ENCODE measurements at regions not wholly inside any gene's neighbourhood (a gene's known extent, or its start where the extent isn't known, plus 50 kb on each side); places are given as distances from the start of the nearest gene placed in this dataset.
A peak's percentile ranks its signal among the peaks of the same experiment; 100 is the strongest.

GRCh38 chr6:137776786-137777686 is 90.0 kb upstream of the TNFAIP3 start:
- DNase-seq (ENCODE audit: low read depth) = no peak

- no peak for DNase-seq (ENCODE audit: low read depth)
These were observed 89.4 kb upstream of the TNFAIP3 start for GRCh38 chr6:137777687-137778075.

GRCh38 chr6:137779982-137780381 is 87.1 kb upstream of the TNFAIP3 start:
- DNase-seq (ENCODE audit: low read depth) = no peak

- no peak for DNase-seq (ENCODE audit: low read depth)
These were observed 86.5 kb upstream of the TNFAIP3 start for GRCh38 chr6:137780447-137781034.

GRCh38 chr6:137781639-137782038 is 85.4 kb upstream of the TNFAIP3 start:
- no peak for DNase-seq (ENCODE audit: low read depth)

- DNase-seq (ENCODE audit: low read depth) = no peak
These were observed 84.7 kb upstream of the TNFAIP3 start for GRCh38 chr6:137782166-137783039.

GRCh38 chr6:137783710-137784109 is 83.3 kb upstream of the TNFAIP3 start:
- no peak for DNase-seq (ENCODE audit: low read depth)

GRCh38 chr6:137784583-137784982 is 82.5 kb upstream of the TNFAIP3 start:
- DNase-seq (ENCODE audit: low read depth) = no peak

GRCh38 chr6:137787016-137787415 is 80.0 kb upstream of the TNFAIP3 start:
- no peak for DNase-seq (ENCODE audit: low read depth)

GRCh38 chr6:137788248-137788647 is 78.8 kb upstream of the TNFAIP3 start:
- DNase-seq (ENCODE audit: low read depth) = no peak

- peak; percentile 80 for DNase-seq (ENCODE audit: low read depth)
These were observed 75.5 kb upstream of the TNFAIP3 start for GRCh38 chr6:137791281-137792159.

- DNase-seq (ENCODE audit: low read depth) = no peak
These were observed 74.7 kb upstream of the TNFAIP3 start for GRCh38 chr6:137792160-137793033.

GRCh38 chr6:137793805-137794515 is 73.1 kb upstream of the TNFAIP3 start:
- no peak for DNase-seq (ENCODE audit: low read depth)

GRCh38 chr6:137794516-137795201 is 72.4 kb upstream of the TNFAIP3 start:
- DNase-seq (ENCODE audit: low read depth) = no peak

- DNase-seq (ENCODE audit: low read depth) = no peak
These were observed 71.6 kb upstream of the TNFAIP3 start for GRCh38 chr6:137795501-137795900.

GRCh38 chr6:137798261-137798660 is 68.8 kb upstream of the TNFAIP3 start:
- no peak for DNase-seq (ENCODE audit: low read depth)

GRCh38 chr6:137798846-137799245 is 68.2 kb upstream of the TNFAIP3 start:
- no peak for DNase-seq (ENCODE audit: low read depth)

GRCh38 chr6:137799950-137800568 is 67.0 kb upstream of the TNFAIP3 start:
- DNase-seq (ENCODE audit: low read depth) = peak; percentile 50

Measured in HT1080 (cell line).